HL-60 (cell line): ENCODE measurements at regions not wholly inside any gene's neighbourhood (a gene's known extent, or its start where the extent isn't known, plus 50 kb on each side); places are given as distances from the start of the nearest gene placed in this dataset.

ENCODE experiments used
- CTCF ChIP-seq: IDR thresholded peaks from one replicate; pipeline ENCODE4 v1.5.1; 2011; ENCODE audit warnings: low read length, control low read depth, inconsistent platforms; ENCODE audit not compliant: insufficient read depth
- GABPA ChIP-seq: IDR thresholded peaks from 2 replicates; pipeline ENCODE4 v1.6.1; 2012; ENCODE audit warnings: low read depth
- POLR2AphosphoS5 ChIP-seq: IDR thresholded peaks from 2 replicates; pipeline ENCODE4 v1.6.1; 2012; ENCODE audit warnings: low read depth
- REST ChIP-seq: IDR thresholded peaks from 2 replicates; pipeline ENCODE4 v1.6.1; 2012; ENCODE audit warnings: low read depth; ENCODE audit not compliant: insufficient replicate concordance
- SPI1 ChIP-seq: IDR thresholded peaks from 2 replicates; pipeline ENCODE4 v1.6.1; 2012; ENCODE audit warnings: low read depth, mild to moderate bottlenecking, borderline replicate concordance

GRCh38 chr14:49512147-49512551 lies 74.0 kb downstream of the RPS29 start:
- TF ChIP-seq CTCF (no peak), POLR2AphosphoS5 (no peak), REST (no peak), GABPA (no peak), SPI1 (no peak)
